GM12874 (cell line): ENCODE measurements at regions not wholly inside any gene's neighbourhood (a gene's known extent, or its start where the extent isn't known, plus 50 kb on each side); places are given as distances from the start of the nearest gene placed in this dataset.

ENCODE experiments used
- TF ChIP-seq, protein P1 (sequence below): IDR thresholded peaks from 2 replicates; pipeline ENCODE4 v1.5.1; 2011; ENCODE audit warnings: low read depth, mild to moderate bottlenecking, control low read depth, low read length, moderate library complexity; ENCODE audit not compliant: insufficient read depth

GRCh38 chr12:107144441-107144840 is 51.1 kb upstream of the CRY1 start:
- TF ChIP-seq, protein P1, sequence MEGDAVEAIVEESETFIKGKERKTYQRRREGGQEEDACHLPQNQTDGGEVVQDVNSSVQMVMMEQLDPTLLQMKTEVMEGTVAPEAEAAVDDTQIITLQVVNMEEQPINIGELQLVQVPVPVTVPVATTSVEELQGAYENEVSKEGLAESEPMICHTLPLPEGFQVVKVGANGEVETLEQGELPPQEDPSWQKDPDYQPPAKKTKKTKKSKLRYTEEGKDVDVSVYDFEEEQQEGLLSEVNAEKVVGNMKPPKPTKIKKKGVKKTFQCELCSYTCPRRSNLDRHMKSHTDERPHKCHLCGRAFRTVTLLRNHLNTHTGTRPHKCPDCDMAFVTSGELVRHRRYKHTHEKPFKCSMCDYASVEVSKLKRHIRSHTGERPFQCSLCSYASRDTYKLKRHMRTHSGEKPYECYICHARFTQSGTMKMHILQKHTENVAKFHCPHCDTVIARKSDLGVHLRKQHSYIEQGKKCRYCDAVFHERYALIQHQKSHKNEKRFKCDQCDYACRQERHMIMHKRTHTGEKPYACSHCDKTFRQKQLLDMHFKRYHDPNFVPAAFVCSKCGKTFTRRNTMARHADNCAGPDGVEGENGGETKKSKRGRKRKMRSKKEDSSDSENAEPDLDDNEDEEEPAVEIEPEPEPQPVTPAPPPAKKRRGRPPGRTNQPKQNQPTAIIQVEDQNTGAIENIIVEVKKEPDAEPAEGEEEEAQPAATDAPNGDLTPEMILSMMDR, result no peak

DNA sequence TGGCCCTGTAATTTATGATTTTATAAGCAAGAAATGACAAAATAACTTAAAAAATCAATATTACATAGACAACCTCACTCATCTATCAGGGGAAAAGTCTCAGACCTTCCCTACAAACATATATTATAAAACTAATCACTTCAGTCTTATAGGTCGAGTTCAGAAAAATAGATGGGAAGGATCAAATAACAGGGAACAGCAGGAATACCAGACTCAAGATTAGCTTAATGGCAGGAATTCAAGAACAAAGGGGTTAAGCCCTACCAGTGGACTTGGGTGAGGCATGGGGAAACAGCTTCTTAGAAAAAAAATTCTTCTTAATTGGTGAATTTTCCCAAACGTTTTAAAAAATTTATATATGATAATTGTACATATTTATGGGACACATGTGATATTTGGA is 51.6 kb upstream of the CRY1 start:
- TF ChIP-seq, protein P1, result no peak

DNA sequence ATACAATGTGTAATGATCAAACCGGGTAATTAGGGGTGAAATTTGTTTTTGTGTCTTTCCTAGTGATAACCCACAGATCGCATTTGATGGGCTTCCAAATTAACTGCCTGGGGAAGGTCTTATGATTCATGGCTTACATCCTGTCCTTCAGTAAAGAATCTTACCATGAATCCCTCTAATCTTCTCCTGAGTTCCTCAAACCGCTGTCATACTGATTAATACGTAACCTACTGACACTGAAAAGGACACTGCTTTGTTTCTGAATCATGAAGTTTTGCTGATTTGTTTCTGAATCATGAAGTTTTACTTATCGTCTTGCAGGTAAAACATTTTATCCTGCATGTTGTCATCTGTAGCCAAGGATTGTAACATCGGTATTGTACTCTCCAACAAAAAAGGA is 52.0 kb upstream of the CRY1 start:
- TF ChIP-seq, protein P1, result no peak

- TF ChIP-seq, protein P1, result no peak
These were observed 54.8 kb upstream of the CRY1 start for GRCh38 chr12:107148107-107148506.

- TF ChIP-seq, protein P1, result no peak
These were observed 59.0 kb upstream of the CRY1 start for GRCh38 chr12:107152315-107152714.

DNA sequence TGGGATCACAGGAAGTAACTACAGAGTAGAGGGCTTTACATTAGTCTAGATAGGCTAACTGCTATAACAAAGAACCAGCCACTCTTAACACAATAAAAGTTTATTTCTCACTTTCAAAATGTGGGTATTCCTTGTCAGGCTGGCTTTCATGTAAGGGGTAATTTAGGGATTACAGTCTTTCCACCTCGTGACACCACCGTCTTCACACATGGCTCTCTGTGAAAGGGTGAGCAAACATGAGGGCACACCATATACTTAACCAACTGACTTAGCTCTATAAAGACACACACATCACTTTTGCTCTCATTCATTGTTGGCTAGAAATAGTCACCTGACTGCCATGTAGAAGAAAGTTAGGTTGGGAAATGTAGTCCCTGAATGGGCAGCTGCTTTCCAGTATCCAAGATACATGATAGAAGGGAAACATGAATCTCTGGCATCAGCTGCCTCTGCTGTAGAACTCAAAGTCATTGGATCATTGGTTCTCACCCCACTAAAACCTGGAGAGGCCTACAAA is 66.1 kb upstream of the CRY1 start:
- TF ChIP-seq, protein P1, result no peak

GRCh38 chr12:107163413-107163812 is 70.1 kb upstream of the CRY1 start:
- TF ChIP-seq, protein P1, result no peak

GRCh38 chr12:107164392-107164791 is 71.0 kb upstream of the CRY1 start:
- TF ChIP-seq, protein P1, result no peak
